ENCODE measurements at regions not wholly inside any gene's neighbourhood (a gene's known extent, or its start where the extent isn't known, plus 50 kb on each side); places are given as distances from the start of the nearest gene placed in this dataset.

- DNase-seq: no peak
These were observed 133.0 kb upstream of the FRY start for GRCh38 chr13:31898378-31899071.

GRCh38 chr13:31901985-31902384 is 129.6 kb upstream of the FRY start:
- no peak for DNase-seq

- DNase-seq: no peak
These were observed 128.3 kb upstream of the FRY start for GRCh38 chr13:31903111-31903815.

DNA sequence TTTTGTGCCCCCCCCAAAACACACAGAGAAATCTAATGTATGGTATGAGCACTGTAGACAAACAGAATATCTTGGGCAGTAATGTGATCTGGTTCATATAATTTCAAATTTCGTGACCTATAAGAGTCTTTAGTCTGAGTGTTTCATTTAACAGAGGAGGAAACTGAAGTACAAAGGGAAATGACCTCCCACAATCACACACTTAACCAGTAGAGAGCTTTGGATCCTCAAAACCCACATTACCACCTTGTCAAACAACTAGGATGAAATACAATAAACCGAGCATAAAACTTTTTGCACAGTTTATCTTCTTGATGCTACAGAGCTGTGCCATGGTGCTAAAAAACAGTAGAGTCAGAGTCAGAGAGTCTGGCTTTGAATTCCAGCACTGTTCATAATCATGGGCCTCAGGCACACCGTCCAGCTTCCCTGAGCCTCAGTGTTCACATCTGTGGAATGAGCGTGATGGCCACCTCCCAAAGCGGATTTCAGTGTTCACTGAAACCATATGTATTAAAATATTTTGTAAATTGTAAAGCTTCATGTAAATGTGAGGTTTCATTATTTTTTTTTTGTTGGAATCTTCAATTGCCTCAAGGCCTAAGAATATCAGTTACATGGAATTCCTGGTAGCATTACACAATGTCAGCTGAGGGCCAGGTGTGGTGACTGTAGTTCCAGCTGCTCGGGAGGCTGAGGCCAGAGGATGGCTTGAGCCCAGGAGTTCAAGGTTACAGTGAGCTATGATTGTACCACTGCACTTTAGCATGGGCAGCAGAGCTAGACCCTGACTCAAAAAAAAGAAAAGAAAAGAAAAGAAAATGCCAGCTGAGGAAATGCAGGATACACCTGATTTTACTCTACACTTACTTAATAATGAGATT is 126.4 kb upstream of the FRY start:
- no peak for DNase-seq

GRCh38 chr13:31905961-31906360 is 125.6 kb upstream of the FRY start:
- no peak for DNase-seq

- no peak for DNase-seq
These were observed 122.7 kb upstream of the FRY start for GRCh38 chr13:31908696-31909411.

DNA sequence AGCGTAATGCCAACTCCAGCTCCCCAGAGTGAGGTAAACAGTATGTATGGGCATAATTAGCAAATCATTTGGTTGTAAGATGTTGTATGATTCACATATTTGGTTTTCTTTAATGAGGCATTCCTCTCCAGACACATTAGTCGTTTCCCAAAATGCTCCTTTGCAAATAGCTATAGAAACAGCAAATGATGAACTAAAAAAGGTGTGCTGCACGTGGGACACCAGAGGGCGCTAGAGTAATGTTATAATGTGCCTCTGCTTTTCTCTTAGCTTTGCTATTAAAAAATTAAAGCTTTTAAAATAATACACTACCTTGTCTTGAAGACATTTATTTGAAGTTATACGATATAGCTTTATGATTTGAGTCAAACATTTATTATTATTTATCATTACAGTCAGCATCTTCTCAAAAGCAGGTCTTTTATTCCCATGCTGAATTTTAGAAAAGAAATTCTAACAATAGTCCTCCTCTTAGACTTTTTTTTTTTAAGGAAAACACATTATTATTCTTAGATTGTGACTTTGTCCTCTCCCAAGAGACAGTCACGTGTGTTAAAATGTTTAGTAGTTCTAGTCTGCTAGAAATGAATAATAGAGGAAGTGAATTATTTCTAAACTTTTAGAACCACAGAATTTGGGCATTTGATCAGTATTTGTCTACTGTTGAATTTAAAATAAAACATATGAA is 121.6 kb upstream of the FRY start:
- DNase-seq: no peak

DNA sequence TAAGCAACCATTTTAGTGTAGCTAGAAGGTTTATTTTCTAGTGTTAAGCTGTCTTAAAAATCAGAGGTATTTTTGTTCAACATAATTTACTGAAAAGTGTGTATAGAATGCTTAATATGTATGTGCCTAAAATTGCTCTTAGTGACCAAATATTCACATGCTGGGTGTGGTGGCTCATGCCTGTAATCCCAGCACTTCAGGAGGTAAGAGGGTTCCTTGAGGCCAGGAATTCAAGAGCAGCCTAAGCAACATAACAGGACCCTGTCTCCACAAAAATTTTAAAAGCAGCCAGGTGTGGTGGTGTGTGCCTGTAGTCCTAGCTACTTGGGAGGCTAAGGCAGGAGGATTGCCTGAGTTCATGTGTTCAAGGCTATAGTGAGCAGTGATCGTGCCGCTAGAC is 120.9 kb upstream of the FRY start:
- DNase-seq: no peak

DNA sequence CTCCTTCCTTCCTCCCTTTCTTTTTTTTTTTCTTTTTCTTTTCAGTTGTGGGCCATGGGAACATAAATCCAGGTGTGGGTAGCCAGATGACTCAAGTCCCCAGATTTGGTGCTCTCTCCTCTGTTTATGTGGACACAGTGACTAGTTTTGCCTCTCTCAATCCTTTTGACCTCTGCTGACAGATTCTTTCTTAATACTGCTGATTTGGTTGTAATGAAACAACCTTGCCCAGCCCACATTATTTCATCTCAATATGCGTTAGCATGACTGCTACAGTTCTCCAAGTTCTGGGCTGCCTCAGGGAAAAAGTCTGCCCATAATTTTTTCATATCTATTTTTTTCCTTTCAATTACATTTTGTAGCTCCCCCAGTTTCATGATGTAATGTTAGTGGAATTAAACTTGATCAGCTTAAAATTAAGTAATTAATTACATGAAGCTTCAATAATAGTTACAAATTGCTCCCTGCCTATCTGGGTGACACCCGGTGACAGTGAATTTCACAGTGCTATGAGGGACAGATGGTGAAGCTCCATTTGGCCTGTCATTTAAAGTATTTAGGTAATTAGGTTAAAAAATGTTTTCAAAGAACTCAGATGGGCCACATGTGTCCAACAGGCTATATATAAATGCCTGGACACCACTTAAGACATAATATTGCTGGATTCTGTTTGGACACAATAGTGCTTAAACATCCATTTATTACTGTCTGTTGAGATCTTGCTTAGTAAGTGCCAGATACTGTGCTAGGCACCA is 118.8 kb upstream of the FRY start:
- no peak for DNase-seq

GRCh38 chr13:31913459-31913858 is 118.1 kb upstream of the FRY start:
- DNase-seq: no peak

DNA sequence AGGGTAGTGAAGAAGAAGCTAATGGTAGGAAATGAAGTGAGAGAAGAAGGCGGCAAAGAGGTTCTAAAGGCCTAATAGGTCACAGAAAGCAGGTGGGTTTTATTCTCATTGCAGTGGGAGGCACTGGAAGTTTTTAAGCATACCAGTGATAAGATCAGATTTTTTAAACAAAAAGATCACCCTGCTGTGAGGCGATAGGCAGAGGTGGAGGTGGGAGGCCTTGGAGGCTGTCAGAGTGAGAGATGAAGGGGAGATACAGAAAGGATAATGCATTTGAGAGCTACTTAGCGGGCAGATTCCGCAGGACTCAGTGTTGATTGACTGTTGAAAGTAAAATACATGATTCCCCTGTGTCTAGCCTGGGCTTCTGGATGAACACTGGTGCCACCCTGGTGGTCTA is 116.7 kb upstream of the FRY start:
- DNase-seq: no peak

GRCh38 chr13:31918707-31919106 is 112.9 kb upstream of the FRY start:
- no peak for DNase-seq

- no peak for DNase-seq
These were observed 112.3 kb upstream of the FRY start for GRCh38 chr13:31919241-31919640.

- DNase-seq: no peak
These were observed 111.4 kb upstream of the FRY start for GRCh38 chr13:31919971-31920726.

GRCh38 chr13:31920727-31921100 is 110.9 kb upstream of the FRY start:
- no peak for DNase-seq

GRCh38 chr13:31922724-31923123 is 108.8 kb upstream of the FRY start:
- DNase-seq: no peak

GRCh38 chr13:31923134-31923763 is 108.3 kb upstream of the FRY start:
- no peak for DNase-seq

DNA sequence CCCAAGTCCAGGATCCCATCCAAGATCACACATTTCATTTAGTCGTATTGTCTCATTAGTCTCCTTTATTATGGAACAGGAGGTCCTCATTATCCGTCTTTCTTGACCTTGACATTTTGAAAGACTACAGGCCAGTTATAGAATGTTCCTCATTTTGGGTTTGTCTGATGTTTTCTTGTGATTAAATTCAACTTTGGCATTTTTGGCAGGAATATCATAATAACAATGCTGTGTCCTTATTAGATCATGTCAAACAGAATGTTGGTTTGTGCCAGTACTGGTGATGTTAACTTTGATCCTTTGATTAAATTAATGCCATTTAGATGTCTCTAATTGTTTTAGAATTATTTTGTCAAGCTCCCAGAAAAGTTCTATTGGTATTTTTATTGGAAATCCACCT is 106.5 kb upstream of the FRY start:
- no peak for DNase-seq

DNA sequence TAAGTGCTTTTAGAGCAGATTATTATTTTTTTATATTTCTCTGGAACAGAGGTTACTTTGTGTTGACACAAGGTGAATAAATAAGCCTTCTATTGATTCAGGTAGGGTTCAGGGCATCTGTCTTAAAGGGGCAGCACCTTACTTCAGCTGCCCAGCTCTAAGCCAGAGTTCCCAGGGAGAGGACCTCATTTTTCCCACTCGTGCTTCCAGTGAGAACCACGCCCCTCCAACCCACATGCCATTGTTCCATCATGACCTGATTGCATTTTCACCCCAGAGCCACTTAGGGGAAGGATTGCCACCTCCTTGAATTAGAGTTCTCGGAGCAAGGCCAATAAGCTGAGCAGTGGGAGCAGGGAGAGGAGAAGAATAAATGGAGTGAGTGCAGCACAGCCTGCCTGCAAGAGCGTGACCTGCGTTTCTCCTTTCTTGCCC is 104.3 kb upstream of the FRY start:
- DNase-seq: no peak

DNA sequence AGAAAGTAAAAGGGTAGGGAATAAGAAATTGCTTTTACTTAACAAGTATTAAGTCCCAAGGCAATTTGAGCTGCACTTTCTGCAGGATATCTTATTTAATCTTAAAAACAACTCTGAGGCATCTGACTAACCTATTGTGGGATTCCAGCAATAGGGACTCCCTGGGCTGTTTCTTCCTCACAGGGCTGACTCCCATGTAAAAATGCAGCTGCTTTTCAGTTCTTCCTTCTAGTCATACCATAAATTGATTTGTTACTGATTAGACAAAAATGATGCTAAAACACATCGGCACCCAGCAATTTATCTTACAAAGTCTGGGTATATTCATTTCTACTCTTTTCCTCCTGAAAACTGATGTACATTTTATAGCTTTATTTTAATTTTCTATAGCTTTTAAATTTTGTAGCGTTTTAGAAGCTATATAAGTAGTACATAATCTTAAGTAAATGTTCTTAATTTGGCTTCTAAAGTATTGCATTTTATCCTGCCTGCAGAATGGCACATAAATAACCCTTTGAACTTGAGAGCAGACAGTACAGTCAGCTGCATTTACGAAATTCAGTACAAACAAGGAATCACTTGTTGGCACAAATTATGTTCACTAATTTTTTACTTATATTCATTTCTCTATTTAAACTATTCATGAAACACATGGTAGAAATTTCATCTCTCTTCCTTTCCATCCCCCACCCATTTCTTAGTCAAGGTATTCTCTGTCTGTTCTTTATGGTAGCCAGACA is 102.4 kb upstream of the FRY start:
- DNase-seq: no peak

Measured in NK-92 treated with Interleukin-12 subunit alpha and Interleukin-12 subunit beta, amount 100 ng/mL, for 24 hours (cell line).